Right lobe of liver (tissue), 4 donors: ENCODE measurements at regions not wholly inside any gene's neighbourhood (a gene's known extent, or its start where the extent isn't known, plus 50 kb on each side); places are given as distances from the start of the nearest gene placed in this dataset.

Source experiments
- CTCF ChIP-seq, 4 donors: fragments of 200-600 bp in 3 of 4; fragments of 450-650 bp in 1 of 4; IDR thresholded peaks; one replicate each; pipeline versions ENCODE4 v1.5.1 to v1.8.0; 2016 to 2022; ENCODE audit warnings: antibody characterized with exemption in 4 of 4, mild to moderate bottlenecking in 2 of 4
- POLR2A ChIP-seq: fragments of 450-650 bp; IDR thresholded peaks from one replicate; pipeline ENCODE4 v1.6.1; 2017; ENCODE audit warnings: antibody characterized with exemption, mild to moderate bottlenecking
- donor health status: DM: no; HTN: no; CAD: no.
- donor health status: DM: no; HTN: no; CAD: no.
- donor health status: DM: no; HTN: yes; CAD: no.

GRCh38 chr2:66651295-66651694 lies 216.4 kb downstream of the MEIS1 start:
- TF ChIP-seq POLR2A: no peak
- no peak for TF ChIP-seq CTCF (IDR thresholded peaks at IDR 0.05)
